ENCODE measurements at regions not wholly inside any gene's neighbourhood (a gene's known extent, or its start where the extent isn't known, plus 50 kb on each side); places are given as distances from the start of the nearest gene placed in this dataset.
A peak's percentile ranks its signal among the peaks of the same experiment; 100 is the strongest.
"Not testable (repeated sequence)": the region's sequence is repeated elsewhere in the genome, so short reads cannot be mapped to it uniquely, and the experiment has no call there.

GRCh38 chr15:85267158-85267857 is 113.1 kb upstream of the AKAP13 start:
- DNase-seq, result not testable (repeated sequence)

DNA sequence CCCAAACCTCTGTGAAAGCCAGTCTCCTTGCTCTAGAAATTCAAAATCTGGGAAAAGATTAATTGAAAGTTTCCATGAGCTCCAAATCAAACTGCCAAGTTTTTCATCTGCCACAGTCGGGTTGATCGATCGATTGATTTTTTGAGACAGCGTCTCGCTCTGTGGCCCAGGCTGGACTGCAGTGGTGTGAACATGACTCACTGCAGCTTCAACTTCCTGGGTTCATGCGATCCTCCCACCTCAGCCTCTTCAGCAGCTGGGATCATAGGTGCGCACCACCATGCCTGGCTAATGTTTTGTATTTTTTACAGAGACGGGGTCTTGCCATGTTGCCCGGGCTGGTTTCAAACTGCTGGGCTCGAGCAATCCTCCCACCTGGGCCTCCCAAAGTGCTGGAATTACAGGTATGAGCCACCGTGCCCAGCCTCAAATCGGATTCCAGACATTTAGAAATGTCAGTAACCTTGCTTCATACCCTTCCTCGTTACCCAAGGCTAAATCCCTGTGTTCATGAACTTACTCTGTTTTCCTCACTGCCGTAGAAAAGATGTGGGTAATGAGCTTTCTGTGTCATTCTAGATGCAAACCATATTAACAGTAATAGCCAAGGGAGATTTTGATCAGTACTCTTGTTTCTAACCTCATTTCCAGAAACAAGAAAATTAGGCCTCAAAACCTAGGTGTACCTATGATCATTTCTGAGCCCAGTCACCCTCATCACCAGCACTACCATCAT is 105.9 kb upstream of the AKAP13 start:
- DNase-seq, result no peak

DNA sequence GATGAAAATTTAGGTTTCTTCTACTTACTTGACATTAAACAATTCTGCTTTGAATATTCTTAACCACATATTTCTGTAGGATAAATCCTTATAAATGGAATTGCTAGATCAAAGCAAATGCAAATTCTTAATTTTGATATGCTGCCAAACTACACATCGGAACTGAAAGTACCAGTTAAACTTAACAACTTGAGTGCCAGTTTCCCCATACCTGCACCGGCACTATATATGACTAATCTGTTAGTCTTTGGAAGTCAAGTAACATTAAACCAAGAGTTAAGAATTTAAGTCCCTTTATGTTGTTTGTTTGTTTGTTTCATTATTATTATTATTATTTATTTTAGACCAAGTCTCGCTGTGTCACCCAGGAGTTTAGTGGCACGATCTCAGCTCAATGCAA is 103.9 kb upstream of the AKAP13 start:
- no peak for DNase-seq

- DNase-seq, result no peak
Measured at GRCh38 chr15:85276921-85277320, 103.5 kb upstream of the AKAP13 start.

DNA sequence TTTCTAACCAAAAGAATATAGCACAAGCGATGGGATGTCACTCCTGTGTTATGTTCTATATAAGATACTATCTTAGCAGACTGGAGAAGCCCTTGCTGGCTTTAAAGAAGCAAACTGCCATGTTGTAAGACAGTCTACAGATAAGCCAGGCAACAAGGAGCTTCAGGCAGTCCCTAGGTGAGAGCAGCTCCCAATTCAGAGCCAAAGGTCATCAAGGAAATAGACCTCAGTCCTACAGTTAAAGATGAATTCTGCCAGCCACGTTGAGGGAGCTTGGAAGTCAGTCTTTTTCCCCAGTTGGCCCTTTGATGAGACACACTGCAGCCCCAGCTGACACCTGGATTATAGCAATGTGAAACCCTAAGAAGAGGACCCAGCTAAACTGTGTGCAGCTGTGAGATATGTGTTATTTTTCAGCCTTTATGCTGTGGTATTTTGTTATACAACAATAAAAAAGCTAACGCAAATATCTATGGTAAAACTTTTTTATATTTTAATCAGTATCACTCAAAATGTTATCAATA is 102.5 kb upstream of the AKAP13 start:
- DNase-seq, result no peak

- no peak for DNase-seq
Measured at GRCh38 chr15:85280203-85280602, 100.2 kb upstream of the AKAP13 start.

DNA sequence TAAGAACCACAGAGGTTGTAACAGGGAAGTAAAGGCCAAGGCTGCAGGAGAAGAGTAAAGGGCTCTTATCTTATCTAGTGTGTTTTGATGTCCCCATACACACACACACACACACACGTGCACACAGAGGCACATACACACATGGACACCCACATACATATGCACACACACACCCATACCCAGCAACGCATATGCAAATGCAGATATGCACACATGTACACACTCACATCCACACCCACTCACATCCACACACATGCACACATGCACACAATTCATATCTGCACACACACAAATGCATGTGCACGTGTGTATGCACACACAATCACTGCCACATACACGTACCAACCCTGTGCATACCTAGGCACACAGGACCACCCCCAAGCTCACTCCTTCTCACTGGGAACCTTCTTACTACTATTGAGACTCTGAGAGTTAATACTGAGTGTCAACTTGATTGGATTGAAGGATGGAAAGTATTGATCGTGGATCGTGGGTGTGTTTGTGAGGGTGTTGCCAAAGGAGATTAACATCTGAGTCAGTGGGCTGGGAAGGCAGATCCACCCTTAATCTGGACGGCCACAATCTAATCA is 99.0 kb upstream of the AKAP13 start:
- DNase-seq, result no peak

- no peak for DNase-seq
Measured at GRCh38 chr15:85282504-85283115, 97.8 kb upstream of the AKAP13 start.

GRCh38 chr15:85283815-85284214 is 96.6 kb upstream of the AKAP13 start:
- not testable (repeated sequence) for DNase-seq

DNA sequence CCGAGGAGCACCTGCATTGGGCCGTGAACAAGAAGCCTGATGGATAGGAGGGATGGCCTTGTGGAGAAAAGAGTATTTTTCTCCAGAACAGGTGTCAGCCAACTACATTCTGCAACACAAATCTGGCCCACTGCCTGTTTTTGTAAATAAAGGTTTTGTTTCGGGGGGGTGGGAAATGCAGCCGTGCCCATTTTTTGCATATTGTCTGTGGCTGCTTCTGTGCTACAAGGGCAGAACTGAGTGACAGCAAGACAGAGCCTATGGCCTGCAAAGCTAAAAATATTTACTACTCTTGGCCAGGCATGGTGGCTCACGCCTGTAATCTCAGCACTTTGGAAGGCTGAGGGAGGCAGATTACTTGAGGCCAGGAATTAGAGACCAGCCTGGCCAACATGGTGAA is 95.9 kb upstream of the AKAP13 start:
- no peak for DNase-seq

- DNase-seq, result no peak
Measured at GRCh38 chr15:85289677-85290365, 90.6 kb upstream of the AKAP13 start.

- not testable (repeated sequence) for DNase-seq
Measured at GRCh38 chr15:85292583-85292982, 87.8 kb upstream of the AKAP13 start.

GRCh38 chr15:85296615-85297402 is 83.6 kb upstream of the AKAP13 start:
- DNase-seq, result peak; percentile 77

DNA sequence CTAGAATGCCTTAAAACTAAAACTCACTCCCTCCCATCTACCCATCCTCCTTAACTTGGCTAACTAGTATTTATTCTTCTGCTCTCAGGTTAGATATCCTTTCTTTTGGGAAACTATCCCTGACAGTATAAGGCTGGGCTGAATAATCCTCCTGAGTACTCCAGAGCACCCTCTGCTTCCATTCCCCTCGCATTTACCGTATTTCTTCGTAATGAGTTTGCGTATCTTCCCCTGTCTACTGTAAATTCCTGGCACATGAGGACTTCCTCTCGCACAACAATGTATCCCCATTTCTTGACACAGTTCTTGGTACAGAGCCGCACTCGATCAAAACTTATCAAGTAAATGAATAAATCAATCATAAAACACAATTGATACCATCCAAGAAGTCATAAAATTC is 82.9 kb upstream of the AKAP13 start:
- DNase-seq, result no peak

DNA sequence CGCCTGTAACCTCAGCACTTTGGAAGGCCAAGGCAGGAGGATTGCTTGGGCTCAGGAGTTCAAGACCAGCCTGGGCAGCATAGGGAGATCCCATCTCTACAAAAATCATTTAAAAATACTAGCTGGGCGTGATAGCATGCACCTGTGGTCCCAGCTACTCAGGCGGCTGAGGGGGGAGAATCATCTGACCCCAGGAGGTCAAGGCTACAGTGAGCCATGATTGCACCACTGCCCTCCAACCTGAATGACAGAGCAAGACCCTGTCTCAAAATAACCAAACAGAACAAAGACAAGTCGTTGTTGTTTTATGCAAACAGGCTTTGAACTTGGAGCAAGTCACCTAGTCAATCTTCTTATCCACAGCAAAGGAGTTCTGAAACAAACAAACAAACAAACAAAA is 82.0 kb upstream of the AKAP13 start:
- no peak for DNase-seq

DNA sequence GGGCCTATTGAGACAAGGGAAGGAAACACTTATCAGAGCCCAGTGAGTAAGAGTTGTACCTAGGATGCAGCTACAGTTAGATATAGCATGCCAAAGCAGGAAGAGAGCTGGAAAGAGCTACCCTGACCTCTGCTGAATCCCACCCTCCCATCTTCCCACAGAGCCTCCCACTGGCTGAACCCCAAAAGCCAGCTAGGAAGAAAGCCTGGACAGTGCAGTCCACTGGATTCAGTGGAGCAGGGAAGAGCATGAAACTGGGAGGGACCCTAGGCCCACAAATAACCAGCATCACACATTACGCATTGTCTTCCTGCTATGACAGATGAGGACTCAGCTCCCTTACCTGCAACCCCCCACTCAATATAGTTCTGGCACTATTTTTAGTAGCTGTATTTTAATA is 81.5 kb upstream of the AKAP13 start:
- DNase-seq, result no peak

- no peak for DNase-seq
Measured at GRCh38 chr15:85302271-85302670, 78.1 kb upstream of the AKAP13 start.

DNA sequence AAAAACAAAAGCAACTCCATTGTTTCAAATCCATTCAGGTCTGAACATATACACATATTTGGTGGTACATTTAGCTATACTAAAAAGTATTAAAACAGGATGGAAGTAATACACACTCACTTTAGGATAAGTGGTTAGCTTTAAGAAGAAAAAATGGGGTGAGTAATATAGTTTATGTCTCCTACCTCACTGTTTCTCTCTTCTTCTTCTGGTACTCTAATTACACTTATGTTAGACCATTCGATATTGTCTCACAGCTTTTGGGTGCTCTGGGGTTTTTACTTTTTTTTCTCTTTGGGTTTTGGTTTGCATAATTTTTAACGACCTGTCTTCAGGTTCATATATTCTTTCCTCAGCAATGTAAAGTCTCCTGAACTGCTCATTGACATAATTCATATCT is 75.4 kb upstream of the AKAP13 start:
- DNase-seq, result no peak

DNA sequence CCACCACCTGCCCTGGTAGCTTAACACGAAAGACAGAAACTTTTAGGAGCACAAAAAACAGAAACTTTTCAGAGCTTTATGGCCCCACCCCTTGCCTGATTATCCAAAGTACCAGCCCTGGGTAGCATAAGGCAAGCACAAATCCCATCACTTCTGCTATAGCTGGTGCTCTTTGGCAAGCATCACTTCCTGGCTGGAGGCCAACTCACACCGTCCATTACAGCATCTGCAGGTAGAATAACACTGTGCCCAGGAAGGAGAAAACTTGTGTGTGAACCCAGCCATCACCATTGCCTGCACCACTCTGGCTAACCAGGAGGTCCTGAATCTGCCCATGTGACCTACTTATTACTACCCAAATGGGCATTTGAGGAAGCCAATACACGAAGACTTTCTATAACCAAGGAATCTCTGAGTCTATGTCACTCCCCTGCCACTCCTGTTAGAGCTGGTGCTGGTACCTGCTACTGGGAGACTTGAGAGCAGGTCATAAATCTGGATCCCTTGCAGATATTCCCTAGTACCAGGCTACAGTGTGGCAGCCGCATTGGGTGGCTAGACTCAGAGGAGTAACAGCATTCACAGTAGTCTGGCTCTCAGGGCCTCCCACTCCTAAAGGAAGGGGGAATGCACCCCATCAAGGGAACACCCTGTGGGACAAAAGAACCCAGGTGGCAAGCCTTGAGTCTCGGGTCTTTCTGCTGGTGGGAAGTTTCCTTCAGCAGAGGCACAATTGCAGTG is 73.3 kb upstream of the AKAP13 start:
- no peak for DNase-seq

- no peak for DNase-seq
Measured at GRCh38 chr15:85307687-85308045, 72.7 kb upstream of the AKAP13 start.

GRCh38 chr15:85311647-85312046 is 68.8 kb upstream of the AKAP13 start:
- no peak for DNase-seq

Measured in activated CD8-positive, alpha-beta memory T cell treated with anti-CD3 and anti-CD28 coated beads, Interleukin-2, amount 50 U/mL, for 48 hours (primary cell).